Loucy (cell line): ENCODE measurements at regions not wholly inside any gene's neighbourhood (a gene's known extent, or its start where the extent isn't known, plus 50 kb on each side); places are given as distances from the start of the nearest gene placed in this dataset.

Source experiments
- EZH2phosphoT487 ChIP-seq: fragments of 200-600 bp; IDR thresholded peaks from 2 replicates; pipeline ENCODE4 v1.6.1; 2018; ENCODE audit warnings: antibody characterized with exemption, mild to moderate bottlenecking, moderate library complexity, borderline replicate concordance
- TF ChIP-seq, protein P1 (sequence below): fragments of 200-600 bp; sonication (generic); conservative IDR thresholded peaks from 2 replicates; pipeline ENCODE4 v1.5.1; 2014; ENCODE audit warnings: mild to moderate bottlenecking, antibody characterized with exemption, low read length

- TF ChIP-seq EZH2phosphoT487, result no peak
- TF ChIP-seq, protein P1, sequence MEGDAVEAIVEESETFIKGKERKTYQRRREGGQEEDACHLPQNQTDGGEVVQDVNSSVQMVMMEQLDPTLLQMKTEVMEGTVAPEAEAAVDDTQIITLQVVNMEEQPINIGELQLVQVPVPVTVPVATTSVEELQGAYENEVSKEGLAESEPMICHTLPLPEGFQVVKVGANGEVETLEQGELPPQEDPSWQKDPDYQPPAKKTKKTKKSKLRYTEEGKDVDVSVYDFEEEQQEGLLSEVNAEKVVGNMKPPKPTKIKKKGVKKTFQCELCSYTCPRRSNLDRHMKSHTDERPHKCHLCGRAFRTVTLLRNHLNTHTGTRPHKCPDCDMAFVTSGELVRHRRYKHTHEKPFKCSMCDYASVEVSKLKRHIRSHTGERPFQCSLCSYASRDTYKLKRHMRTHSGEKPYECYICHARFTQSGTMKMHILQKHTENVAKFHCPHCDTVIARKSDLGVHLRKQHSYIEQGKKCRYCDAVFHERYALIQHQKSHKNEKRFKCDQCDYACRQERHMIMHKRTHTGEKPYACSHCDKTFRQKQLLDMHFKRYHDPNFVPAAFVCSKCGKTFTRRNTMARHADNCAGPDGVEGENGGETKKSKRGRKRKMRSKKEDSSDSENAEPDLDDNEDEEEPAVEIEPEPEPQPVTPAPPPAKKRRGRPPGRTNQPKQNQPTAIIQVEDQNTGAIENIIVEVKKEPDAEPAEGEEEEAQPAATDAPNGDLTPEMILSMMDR, result no peak
Observed at GRCh38 chr15:46617507-46617906, 982.7 kb downstream of the SQOR start.
